Spleen (tissue), 11 donors: ENCODE measurements at regions not wholly inside any gene's neighbourhood (a gene's known extent, or its start where the extent isn't known, plus 50 kb on each side); places are given as distances from the start of the nearest gene placed in this dataset.

Source experiments
- DNase-seq: peaks from one replicate; pipeline ENCODE4 v3.0.0-alpha.2; 2020
- H3K27ac ChIP-seq, 8 donors: fragments of 200-600 bp; sonication (generic) in 7 of 8; 1 replicate in 4 of 8; 2 replicates in 4 of 8; pipeline versions ENCODE4 v1.5.0 to v1.8.0; 2016 to 2021; ENCODE audit warnings: inconsistent platforms in 4 of 8, mild to moderate bottlenecking in 4 of 8, moderate library complexity in 1 of 8
- H3K27me3 ChIP-seq, 7 donors: fragments of 200-600 bp; sonication (generic) in 6 of 7; replicated peaks in 1 of 7; 1 replicate in 4 of 7; 2 replicates in 3 of 7; pipeline versions ENCODE4 v1.5.0 to v1.8.0; 2016 to 2021; ENCODE audit warnings: inconsistent platforms in 3 of 7, mild to moderate bottlenecking in 1 of 7
- H3K36me3 ChIP-seq, 6 donors: fragments of 200-600 bp; sonication (generic) in 5 of 6; 1 replicate in 4 of 6; 2 replicates in 2 of 6; pipeline versions ENCODE4 v1.5.0 to v1.8.0; 2016 to 2021; ENCODE audit warnings: inconsistent platforms in 2 of 6
- H3K4me1 ChIP-seq, 6 donors: fragments of 200-600 bp; sonication (generic) in 5 of 6; 1 replicate in 3 of 6; 2 replicates in 3 of 6; pipeline versions ENCODE4 v1.5.0 to v1.8.0; 2016 to 2021; ENCODE audit warnings: inconsistent platforms in 3 of 6
- H3K4me3 ChIP-seq, 8 donors: fragments of 200-600 bp; sonication (generic) in 7 of 8; 1 replicate in 4 of 8; 2 replicates in 4 of 8; pipeline versions ENCODE4 v1.5.0 to v1.8.0; 2016 to 2021; ENCODE audit warnings: inconsistent platforms in 4 of 8, mild to moderate bottlenecking in 4 of 8, moderate library complexity in 2 of 8
- H3K9me3 ChIP-seq, 8 donors: fragments of 200-600 bp; sonication (generic) in 7 of 8; 1 replicate in 4 of 8; 2 replicates in 4 of 8; pipeline versions ENCODE4 v1.5.0 to v1.8.0; 2016 to 2021; ENCODE audit warnings: inconsistent platforms in 4 of 8
- CTCF ChIP-seq, 11 experiments: fragments of 200-600 bp in 7 of 11; fragments of 450-650 bp in 4 of 11; sonication (generic) in 4 of 11; IDR thresholded peaks in 8 of 11; conservative IDR thresholded peaks in 3 of 11; 1 replicate in 7 of 11; 2 replicates in 4 of 11; pipeline versions ENCODE4 v1.4.0 to v1.8.0; 2016 to 2021; ENCODE audit warnings: antibody characterized with exemption in 11 of 11, inconsistent platforms in 4 of 11, mild to moderate bottlenecking in 1 of 11
- POLR2A ChIP-seq, 3 donors: fragments of 450-650 bp; IDR thresholded peaks; one replicate each; pipeline ENCODE4 v1.5.1; 2017; ENCODE audit warnings: antibody characterized with exemption in 3 of 3, mild to moderate bottlenecking in 1 of 3
- POLR2AphosphoS5 ChIP-seq, 3 donors: sonication (generic); formaldehyde crosslinking; IDR thresholded peaks; one replicate each; pipeline ENCODE4 v1.5.1; 2017; ENCODE audit warnings: antibody characterized with exemption in 3 of 3
- WGBS, 5 donors: extraction: QIAGEN DNeasy Blood & Tissue Kit in 3 of 5; methylation state at CpG; one replicate each; pipeline versions ENCODE4 v1.1.5 to v1.1.7; 2013 to 2018; 5-methylcytosine and 5-hydroxymethylcytosine counted together
- intact Hi-C: fragments of 100-400 bp; cut with DNase I; formaldehyde crosslinking; loops from one replicate; pipeline ENCODE4 v1.15.0; 2023; ENCODE audit warnings: low total_unique reads
- donor health status: healthy with polysubstance abuse.
- donor health status: DM: no; HTN: no; CAD: no; lungs with moderate emphysema.
- donor health status: DM: no; HTN: no; CAD: no.
- donor health status: Bipolar disorder and iron deficiency.
- donor health status: healthy.
- donor health status: DM: no; HTN: no; CAD: no.
- donor health status: DM: yes; HTN: yes; CAD: no.

GRCh38 chr12:66945189-66945817 lies 266.4 kb upstream of the GRIP1 start:
- Histone ChIP-seq H3K4me1 (no peaks in the 10 kb centered on the region), H3K27ac (no peak overlapping the region), H3K36me3 (no peaks in the 10 kb centered on the region), H3K4me3 (no peak overlapping the region), H3K27me3 (no peaks in the 10 kb centered on the region), H3K9me3 (no peaks in the 10 kb centered on the region)
- intact Hi-C loops, result no loop called here
- WGBS, 5 donors, result 79 to 93% (median 89%) methylated on average over 6 of the region's 6 CpGs
- no peak for TF ChIP-seq CTCF (IDR thresholded peaks at IDR 0.05 in 8 of 11, conservative IDR thresholded peaks at IDR 0.05 in 3 of 11)
- TF ChIP-seq POLR2A (IDR thresholded peaks at IDR 0.05), result no peak
- no peak for TF ChIP-seq POLR2AphosphoS5 (IDR thresholded peaks at IDR 0.05)
- no peak for DNase-seq

GRCh38 chr12:66947119-66947518 lies 268.2 kb upstream of the GRIP1 start:
- no peak for TF ChIP-seq CTCF (IDR thresholded peaks at IDR 0.05 in 8 of 11, conservative IDR thresholded peaks at IDR 0.05 in 3 of 11)
- TF ChIP-seq POLR2A (IDR thresholded peaks at IDR 0.05), result no peak
- TF ChIP-seq POLR2AphosphoS5 (IDR thresholded peaks at IDR 0.05), result no peak
- Histone ChIP-seq H3K9me3 (no peaks in the 10 kb centered on the region), H3K27me3 (no peaks in the 10 kb centered on the region), H3K4me3 (no peak overlapping the region), H3K4me1 (no peaks in the 10 kb centered on the region), H3K36me3 (no peaks in the 10 kb centered on the region), H3K27ac (no peak overlapping the region)
- intact Hi-C loops, result no loop called here
- DNase-seq, result no peak
- 73 to 85% (median 76%) methylated on average over 4 of the region's 4 CpGs for WGBS, 5 donors

- no peaks in the 10 kb centered on the region for H3K36me3 ChIP-seq
- no peak overlapping the region for H3K27ac ChIP-seq
- H3K4me1 ChIP-seq, result no peaks in the 10 kb centered on the region
- no peak for DNase-seq
- no peak overlapping the region for H3K4me3 ChIP-seq
- no peaks in the 10 kb centered on the region for H3K27me3 ChIP-seq
- intact Hi-C loops, result no loop called here
- TF ChIP-seq POLR2AphosphoS5 (IDR thresholded peaks at IDR 0.05) (no peak), POLR2A (IDR thresholded peaks at IDR 0.05) (no peak), CTCF (IDR thresholded peaks at IDR 0.05 in 8 of 11, conservative IDR thresholded peaks at IDR 0.05 in 3 of 11) (no peak)
- no peaks in the 10 kb centered on the region for H3K9me3 ChIP-seq
- 74 to 87% (median 79%) methylated on average over 1 of the region's 1 CpG for WGBS, 5 donors
Measured at GRCh38 chr12:66952668-66953067, 273.8 kb upstream of the GRIP1 start.

GRCh38 chr12:66956300-66956699 lies 277.4 kb upstream of the GRIP1 start:
- DNase-seq, result no peak
- Histone ChIP-seq H3K9me3 (no peaks in the 10 kb centered on the region), H3K4me1 (no peaks in the 10 kb centered on the region), H3K36me3 (no peaks in the 10 kb centered on the region), H3K27me3 (no peaks in the 10 kb centered on the region), H3K4me3 (no peak overlapping the region), H3K27ac (no peak overlapping the region)
- WGBS, 5 donors, result 91 to 100% (median 98%) methylated on average over 3 of the region's 3 CpGs
- intact Hi-C loops, result no loop called here
- no peak for TF ChIP-seq POLR2A (IDR thresholded peaks at IDR 0.05)

- intact Hi-C loops, result no loop called here
- no peaks in the 10 kb centered on the region for H3K27me3 ChIP-seq
- H3K27ac ChIP-seq, result no peak overlapping the region
- H3K4me1 ChIP-seq, result peaks cover 0 to 5% (median 0%) of the 10 kb centered on the region in 6 donors
- H3K9me3 ChIP-seq, result no peaks in the 10 kb centered on the region
- H3K4me3 ChIP-seq, result no peak overlapping the region
- TF ChIP-seq POLR2AphosphoS5 (IDR thresholded peaks at IDR 0.05), result no peak
- no peak for TF ChIP-seq CTCF (IDR thresholded peaks at IDR 0.05 in 8 of 11, conservative IDR thresholded peaks at IDR 0.05 in 3 of 11)
- no peak for TF ChIP-seq POLR2A (IDR thresholded peaks at IDR 0.05)
- no peaks in the 10 kb centered on the region for H3K36me3 ChIP-seq
- DNase-seq, result no peak
- WGBS, 5 donors, result 76 to 87% (median 79%) methylated on average over 2 of the region's 2 CpGs
Measured at GRCh38 chr12:66959276-66959675, 280.4 kb upstream of the GRIP1 start.
